HK-2 (cell line): ENCODE measurements at regions not wholly inside any gene's neighbourhood (a gene's known extent, or its start where the extent isn't known, plus 50 kb on each side); places are given as distances from the start of the nearest gene placed in this dataset.
A peak's percentile ranks its signal among the peaks of the same experiment; 100 is the strongest.

Source experiments
- DNase-seq: peaks from one replicate; pipeline ENCODE4 v3.0.0-alpha.2; 2018; ENCODE audit not compliant: unreplicated experiment

- no peak for DNase-seq
Observed at GRCh38 chr15:97688886-97689285, 271.6 kb upstream of the ARRDC4 start.

GRCh38 chr15:97691078-97691477 lies 269.4 kb upstream of the ARRDC4 start:
- no peak for DNase-seq

- no peak for DNase-seq
Observed at GRCh38 chr15:97691799-97692198, 268.7 kb upstream of the ARRDC4 start.

GRCh38 chr15:97692301-97693015 lies 268.0 kb upstream of the ARRDC4 start:
- no peak for DNase-seq

- DNase-seq: no peak
Observed at GRCh38 chr15:97694456-97694855, 266.0 kb upstream of the ARRDC4 start.

- no peak for DNase-seq
Observed at GRCh38 chr15:97703400-97703799, 257.1 kb upstream of the ARRDC4 start.

GRCh38 chr15:97706059-97706458 lies 254.4 kb upstream of the ARRDC4 start:
- no peak for DNase-seq

- no peak for DNase-seq
Observed at GRCh38 chr15:97708252-97708651, 252.3 kb upstream of the ARRDC4 start.

- no peak for DNase-seq
Observed at GRCh38 chr15:97712530-97712929, 248.0 kb upstream of the ARRDC4 start.

- no peak for DNase-seq
Observed at GRCh38 chr15:97717806-97718205, 242.7 kb upstream of the ARRDC4 start.

GRCh38 chr15:97718509-97718908 lies 242.0 kb upstream of the ARRDC4 start:
- no peak for DNase-seq

GRCh38 chr15:97728791-97729190 lies 231.7 kb upstream of the ARRDC4 start:
- no peak for DNase-seq

GRCh38 chr15:97729270-97729669 lies 231.2 kb upstream of the ARRDC4 start:
- no peak for DNase-seq

GRCh38 chr15:97730315-97730714 lies 230.2 kb upstream of the ARRDC4 start:
- DNase-seq: no peak

- no peak for DNase-seq
Observed at GRCh38 chr15:97731859-97732258, 228.6 kb upstream of the ARRDC4 start.

- no peak for DNase-seq
Observed at GRCh38 chr15:97733373-97733772, 227.1 kb upstream of the ARRDC4 start.

GRCh38 chr15:97736748-97737147 lies 223.8 kb upstream of the ARRDC4 start:
- no peak for DNase-seq

GRCh38 chr15:97745481-97746071 lies 214.9 kb upstream of the ARRDC4 start:
- peak; percentile 17 for DNase-seq

- DNase-seq: no peak
Observed at GRCh38 chr15:97747342-97747741, 213.2 kb upstream of the ARRDC4 start.

GRCh38 chr15:97748576-97748975 lies 211.9 kb upstream of the ARRDC4 start:
- DNase-seq: no peak

- no peak for DNase-seq
Observed at GRCh38 chr15:97750060-97750459, 210.4 kb upstream of the ARRDC4 start.

GRCh38 chr15:97755726-97756125 lies 204.8 kb upstream of the ARRDC4 start:
- DNase-seq: no peak

GRCh38 chr15:97759363-97759762 lies 201.1 kb upstream of the ARRDC4 start:
- no peak for DNase-seq

GRCh38 chr15:97761110-97761509 lies 199.4 kb upstream of the ARRDC4 start:
- no peak for DNase-seq
